K562 (cell line): ENCODE measurements at regions not wholly inside any gene's neighbourhood (a gene's known extent, or its start where the extent isn't known, plus 50 kb on each side); places are given as distances from the start of the nearest gene placed in this dataset.

Experiments used
- CREBBP ChIP-seq: IDR thresholded peaks from one replicate; pipeline ENCODE4 v1.6.1; 2012; ENCODE audit warnings: low read depth, mild to moderate bottlenecking, control low read depth, inconsistent platforms, low read length
- DDX20 ChIP-seq: fragments of 450-650 bp; IDR thresholded peaks from 2 replicates; pipeline ENCODE4 v1.6.1; 2016; ENCODE audit warnings: missing genetic modification characterization, low read depth, mild to moderate bottlenecking, missing compliant biosample characterization, moderate library complexity
- DPF2 ChIP-seq: fragments of 450-650 bp; IDR thresholded peaks from 2 replicates; pipeline ENCODE4 v1.6.1; 2016
- HDAC1 ChIP-seq, 2 experiments: fragments of 450-650 bp; IDR thresholded peaks; 2 replicates each; pipeline ENCODE4 v1.6.1; 2016 to 2017; ENCODE audit warnings: inconsistent platforms in 1 of 2, mild to moderate bottlenecking in 1 of 2, moderate library complexity in 1 of 2
- HNRNPL ChIP-seq: fragments of 200-400 bp; formaldehyde crosslinking; IDR thresholded peaks from 2 replicates; pipeline ENCODE4 v1.6.1; 2017; ENCODE audit warnings: low read depth, mild to moderate bottlenecking, low read length
- KAT7 ChIP-seq: sonication (generic); formaldehyde crosslinking; IDR thresholded peaks from 2 replicates; pipeline ENCODE4 v1.8.0; 2022; ENCODE audit warnings: missing genetic modification reagents, mild to moderate bottlenecking, borderline replicate concordance
- MITF ChIP-seq: IDR thresholded peaks from 2 replicates; pipeline ENCODE4 v1.6.1; 2014; ENCODE audit warnings: antibody characterized with exemption
- NFE2L1 ChIP-seq: fragments of 450-650 bp; IDR thresholded peaks from 2 replicates; pipeline ENCODE4 v1.6.1; 2016; ENCODE audit warnings: missing genetic modification characterization, low read depth, mild to moderate bottlenecking, missing compliant biosample characterization, moderate library complexity, borderline replicate concordance
- RBM14 ChIP-seq: fragments of 200-400 bp; formaldehyde crosslinking; IDR thresholded peaks from 2 replicates; pipeline ENCODE4 v1.6.1; 2018; ENCODE audit warnings: low read depth, mild to moderate bottlenecking, low read length, moderate library complexity, borderline replicate concordance; ENCODE audit not compliant: insufficient read depth
- RBM17 ChIP-seq: fragments of 200-400 bp; formaldehyde crosslinking; IDR thresholded peaks from 2 replicates; pipeline ENCODE4 v1.6.1; 2017; ENCODE audit warnings: low read depth, mild to moderate bottlenecking, low read length, borderline replicate concordance
- RCOR1 ChIP-seq, 2 experiments: IDR thresholded peaks; 2 replicates each; pipeline ENCODE4 v1.6.1; 2012; ENCODE audit warnings: low read depth in 2 of 2, low read length in 2 of 2, borderline replicate concordance in 1 of 2, improper control_type of control experiment in 1 of 2
- SIX5 ChIP-seq, 2 experiments: IDR thresholded peaks; 2 replicates each; pipeline ENCODE4 v1.6.1; 2011; ENCODE audit warnings: low read length in 2 of 2, borderline replicate concordance in 1 of 2, low read depth in 1 of 2, mild to moderate bottlenecking in 1 of 2, moderate library complexity in 1 of 2; ENCODE audit not compliant: insufficient read depth in 1 of 2
- TAL1 ChIP-seq: fragments of 450-650 bp; IDR thresholded peaks from 2 replicates; pipeline ENCODE4 v1.6.1; 2016; ENCODE audit warnings: mild to moderate bottlenecking
- TRIM24 ChIP-seq, 2 experiments: fragments of 450-650 bp; IDR thresholded peaks; 2 replicates each; pipeline ENCODE4 v1.6.1; 2016
- XRCC3 ChIP-seq: fragments of 450-650 bp; IDR thresholded peaks from 2 replicates; pipeline ENCODE4 v1.6.1; 2017; ENCODE audit warnings: mild to moderate bottlenecking, moderate library complexity
- ZFX ChIP-seq: sonication (generic); formaldehyde crosslinking; IDR thresholded peaks from 2 replicates; pipeline ENCODE4 v1.8.0; 2022; ENCODE audit warnings: mild to moderate bottlenecking, missing genetic modification reagents, moderate library complexity
- ZHX1 ChIP-seq: fragments of 150-350 bp; conservative IDR thresholded peaks from 2 replicates; pipeline ENCODE4 v1.6.1; 2014; ENCODE audit warnings: low read length
- ZNF134 ChIP-seq: fragments of 250-450 bp; sonication (Bioruptor Pico); conservative IDR thresholded peaks from 2 replicates; pipeline ENCODE4 v1.4.0; 2020
- ZNF274 ChIP-seq: IDR thresholded peaks from 2 replicates; pipeline ENCODE4 v1.6.1; 2011; ENCODE audit warnings: low read depth, mild to moderate bottlenecking, low read length, moderate library complexity, borderline replicate concordance
- ZNF324 ChIP-seq: fragments of 250-450 bp; sonication (Bioruptor Pico); IDR thresholded peaks from 2 replicates; pipeline ENCODE4 v1.4.0; 2020; ENCODE audit warnings: mild to moderate bottlenecking
- ZNF780A ChIP-seq: fragments of 250-450 bp; sonication (Bioruptor Pico); IDR thresholded peaks from 2 replicates; pipeline ENCODE4 v1.5.0; 2021; ENCODE audit warnings: mild to moderate bottlenecking
- ZNF830 ChIP-seq: fragments of 250-450 bp; sonication (Bioruptor Pico); IDR thresholded peaks from 2 replicates; pipeline ENCODE4 v1.5.0; 2021; ENCODE audit warnings: mild to moderate bottlenecking
- TF ChIP-seq, protein P1 (sequence below), 3 experiments: fragments of 200-800 bp in 1 of 3; fragments of 250-450 bp in 1 of 3; fragments of 450-650 bp in 1 of 3; sonication (Bioruptor Pico) in 1 of 3; sonication (Bioruptor generic) in 1 of 3; formaldehyde crosslinking in 1 of 3; IDR thresholded peaks; 2 replicates each; pipeline versions ENCODE4 v1.6.1 to v1.8.0; 2016 to 2022; ENCODE audit warnings: mild to moderate bottlenecking in 2 of 3, missing genetic modification characterization in 2 of 3, missing compliant biosample characterization in 1 of 3, moderate library complexity in 1 of 3

DNA sequence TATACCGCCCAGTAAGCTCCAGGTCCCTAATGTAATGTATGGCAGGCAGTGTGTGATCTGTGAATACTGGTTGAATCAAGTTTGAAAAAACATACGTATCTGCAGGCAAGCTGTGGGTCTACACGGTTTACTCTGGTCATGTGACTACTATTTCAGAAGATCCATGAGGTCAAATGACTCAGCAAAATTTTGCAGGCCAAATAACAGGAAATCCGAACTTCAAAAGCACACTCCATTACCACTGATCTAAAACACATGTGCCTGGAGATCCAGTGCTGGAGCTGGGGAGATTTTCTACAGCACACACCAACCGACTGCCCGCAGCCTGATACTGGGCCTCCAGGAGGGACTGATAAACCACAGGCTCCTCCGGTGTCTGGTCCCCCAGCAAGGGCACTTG is 64.5 kb upstream of the SLC44A3 start (continued):
- TF ChIP-seq CREBBP (no peak), HDAC1 (IDR thresholded peaks at IDR 0.05) (no peak), ZNF134 (CRISPR knock-in tag) (no peak), HNRNPL (no peak), ZNF274 (no peak), ZFX (peak; percentile 21; the same call in 1 of the 2 replicates), DPF2 (no peak), RCOR1 (IDR thresholded peaks at IDR 0.05; ENCODE audit: borderline replicate concordance in 1 of 2, low read depth in 2 of 2, low read length in 2 of 2) (no peak), ZNF324 (no peak), XRCC3 (no peak), TAL1 (no peak; the same call in 1 of the 2 replicates), TRIM24 (IDR thresholded peaks at IDR 0.05) (peak; percentile 53 to 74; a peak in 3 of 4 replicates), MITF (no peak), RBM14 (no peak), NFE2L1 (peak; percentile 97), DDX20 (tag) (no peak), ZHX1 (no peak), KAT7 (CRISPR knock-in tag) (no peak), SIX5 (IDR thresholded peaks at IDR 0.05; ENCODE audit: borderline replicate concordance in 1 of 2, insufficient read depth in 1 of 2, low read depth in 1 of 2, low read length in 2 of 2) (no peak), ZNF830 (CRISPR knock-in tag) (no peak), ZNF780A (no peak), RBM17 (no peak)
- TF ChIP-seq, protein P1, sequence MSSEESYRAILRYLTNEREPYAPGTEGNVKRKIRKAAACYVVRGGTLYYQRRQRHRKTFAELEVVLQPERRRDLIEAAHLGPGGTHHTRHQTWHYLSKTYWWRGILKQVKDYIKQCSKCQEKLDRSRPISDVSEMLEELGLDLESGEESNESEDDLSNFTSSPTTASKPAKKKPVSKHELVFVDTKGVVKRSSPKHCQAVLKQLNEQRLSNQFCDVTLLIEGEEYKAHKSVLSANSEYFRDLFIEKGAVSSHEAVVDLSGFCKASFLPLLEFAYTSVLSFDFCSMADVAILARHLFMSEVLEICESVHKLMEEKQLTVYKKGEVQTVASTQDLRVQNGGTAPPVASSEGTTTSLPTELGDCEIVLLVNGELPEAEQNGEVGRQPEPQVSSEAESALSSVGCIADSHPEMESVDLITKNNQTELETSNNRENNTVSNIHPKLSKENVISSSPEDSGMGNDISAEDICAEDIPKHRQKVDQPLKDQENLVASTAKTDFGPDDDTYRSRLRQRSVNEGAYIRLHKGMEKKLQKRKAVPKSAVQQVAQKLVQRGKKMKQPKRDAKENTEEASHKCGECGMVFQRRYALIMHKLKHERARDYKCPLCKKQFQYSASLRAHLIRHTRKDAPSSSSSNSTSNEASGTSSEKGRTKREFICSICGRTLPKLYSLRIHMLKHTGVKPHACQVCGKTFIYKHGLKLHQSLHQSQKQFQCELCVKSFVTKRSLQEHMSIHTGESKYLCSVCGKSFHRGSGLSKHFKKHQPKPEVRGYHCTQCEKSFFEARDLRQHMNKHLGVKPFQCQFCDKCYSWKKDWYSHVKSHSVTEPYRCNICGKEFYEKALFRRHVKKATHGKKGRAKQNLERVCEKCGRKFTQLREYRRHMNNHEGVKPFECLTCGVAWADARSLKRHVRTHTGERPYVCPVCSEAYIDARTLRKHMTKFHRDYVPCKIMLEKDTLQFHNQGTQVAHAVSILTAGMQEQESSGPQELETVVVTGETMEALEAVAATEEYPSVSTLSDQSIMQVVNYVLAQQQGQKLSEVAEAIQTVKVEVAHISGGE (CRISPR knock-in tag; IDR thresholded peaks at IDR 0.05), result peak in 1 of 3 experiments; percentile 72; a peak in 1 of 6 replicates
